ENCODE measurements at regions not wholly inside any gene's neighbourhood (a gene's known extent, or its start where the extent isn't known, plus 50 kb on each side); places are given as distances from the start of the nearest gene placed in this dataset.

DNA sequence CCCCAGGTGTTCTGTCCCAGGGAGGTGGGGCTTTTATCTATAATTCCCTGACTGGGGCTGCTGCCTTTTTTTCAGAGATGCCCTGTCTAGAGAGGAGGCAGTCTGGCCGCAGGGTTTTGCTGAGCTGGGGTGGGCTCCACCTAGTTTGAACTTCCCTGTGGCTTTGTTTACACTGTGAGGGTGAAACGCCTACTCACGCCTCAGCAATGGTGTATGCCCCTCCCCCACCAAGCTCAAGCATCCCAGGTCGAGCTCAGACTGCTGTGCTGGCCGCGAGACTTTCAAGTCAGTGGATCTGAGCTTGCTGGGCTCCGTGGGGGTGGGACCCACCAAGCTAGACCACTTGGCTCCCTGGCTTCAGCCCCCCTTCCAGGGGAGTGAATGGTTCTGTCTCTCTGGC lies 124.3 kb downstream of the CENPF start (continued):
- TF ChIP-seq, protein P1, sequence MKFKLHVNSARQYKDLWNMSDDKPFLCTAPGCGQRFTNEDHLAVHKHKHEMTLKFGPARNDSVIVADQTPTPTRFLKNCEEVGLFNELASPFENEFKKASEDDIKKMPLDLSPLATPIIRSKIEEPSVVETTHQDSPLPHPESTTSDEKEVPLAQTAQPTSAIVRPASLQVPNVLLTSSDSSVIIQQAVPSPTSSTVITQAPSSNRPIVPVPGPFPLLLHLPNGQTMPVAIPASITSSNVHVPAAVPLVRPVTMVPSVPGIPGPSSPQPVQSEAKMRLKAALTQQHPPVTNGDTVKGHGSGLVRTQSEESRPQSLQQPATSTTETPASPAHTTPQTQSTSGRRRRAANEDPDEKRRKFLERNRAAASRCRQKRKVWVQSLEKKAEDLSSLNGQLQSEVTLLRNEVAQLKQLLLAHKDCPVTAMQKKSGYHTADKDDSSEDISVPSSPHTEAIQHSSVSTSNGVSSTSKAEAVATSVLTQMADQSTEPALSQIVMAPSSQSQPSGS (IDR thresholded peaks at IDR 0.05; ENCODE audit: low read length): no peak
- TF ChIP-seq CHD1 (IDR thresholded peaks at IDR 0.05; ENCODE audit: low read depth, low read length): no peak
- no peak for TF ChIP-seq BACH1 (IDR thresholded peaks at IDR 0.05; ENCODE audit: low read length)
- TF ChIP-seq GTF2F1 (IDR thresholded peaks at IDR 0.05; ENCODE audit: borderline replicate concordance, low read depth, low read length): no peak
